Loucy (cell line): ENCODE measurements at regions not wholly inside any gene's neighbourhood (a gene's known extent, or its start where the extent isn't known, plus 50 kb on each side); places are given as distances from the start of the nearest gene placed in this dataset.

ENCODE experiments used
- CTCF ChIP-seq: fragments of 200-600 bp; sonication (generic); conservative IDR thresholded peaks from 2 replicates; pipeline ENCODE4 v1.5.1; 2014; ENCODE audit warnings: mild to moderate bottlenecking, antibody characterized with exemption, low read length
- EZH2phosphoT487 ChIP-seq: fragments of 200-600 bp; IDR thresholded peaks from 2 replicates; pipeline ENCODE4 v1.6.1; 2018; ENCODE audit warnings: antibody characterized with exemption, mild to moderate bottlenecking, moderate library complexity, borderline replicate concordance

DNA sequence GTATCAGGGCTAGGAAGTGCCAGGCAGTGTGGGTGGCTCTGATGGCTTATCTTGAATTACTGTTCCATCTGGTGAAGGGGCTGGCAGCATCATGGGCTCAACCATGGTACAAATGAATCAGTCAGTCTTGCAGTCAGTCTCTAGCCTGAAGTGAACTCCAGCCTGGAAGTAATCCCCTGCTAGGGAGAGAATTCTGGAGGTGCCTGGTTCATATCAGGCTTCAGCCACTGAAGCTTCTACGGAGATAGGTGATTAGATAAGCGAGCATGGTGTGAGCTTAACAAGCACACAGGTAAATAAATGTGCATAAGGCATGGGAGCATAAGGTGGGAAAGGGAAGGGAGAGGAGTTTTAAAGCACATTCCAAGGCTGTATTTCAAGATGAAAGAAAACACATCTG lies 541.7 kb downstream of the MBD2 start:
- TF ChIP-seq CTCF, result no peak
- TF ChIP-seq EZH2phosphoT487, result no peak
